Coronary artery (tissue), 2 donors: ENCODE measurements at regions not wholly inside any gene's neighbourhood (a gene's known extent, or its start where the extent isn't known, plus 50 kb on each side); places are given as distances from the start of the nearest gene placed in this dataset.

Experiments
- DNase-seq: peaks from one replicate; pipeline ENCODE4 v3.0.0-alpha.2; 2017; ENCODE audit warnings: low spot score
- H3K27ac ChIP-seq, 2 donors: fragments of 200-600 bp; sonication (generic); one replicate each; pipeline ENCODE4 v1.5.1; 2016 to 2019
- H3K4me3 ChIP-seq: fragments of 200-600 bp; sonication (generic); 2 replicates; pipeline ENCODE4 v1.5.1; 2016; ENCODE audit warnings: mild to moderate bottlenecking, moderate library complexity
- TF ChIP-seq, protein P1 (sequence below): fragments of 200-600 bp; sonication (generic); IDR thresholded peaks from one replicate; pipeline ENCODE4 v1.5.1; 2019; ENCODE audit warnings: antibody characterized with exemption

DNA sequence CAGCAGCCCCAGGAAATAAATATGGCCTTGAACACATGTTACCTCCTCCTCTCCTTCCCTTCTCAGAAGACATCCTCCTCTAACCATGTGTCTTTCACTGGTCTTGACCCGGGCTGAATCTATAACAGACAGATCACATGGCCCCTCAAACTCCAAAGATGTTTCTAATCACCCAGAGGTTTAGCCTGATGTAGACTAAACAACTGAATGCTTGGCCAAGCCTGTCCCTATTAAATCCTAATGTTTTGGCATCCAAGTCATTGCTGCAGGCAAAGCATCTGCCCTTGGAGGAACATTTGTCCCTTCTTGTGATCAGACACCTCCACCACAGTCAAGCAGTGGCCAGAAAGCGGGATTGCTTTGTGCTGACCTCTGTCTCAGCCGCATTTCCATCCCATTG, 65.5 kb downstream of the ANKRD60 start:
- no peak overlapping the region for H3K27ac ChIP-seq
- no peak for DNase-seq
- TF ChIP-seq, protein P1, sequence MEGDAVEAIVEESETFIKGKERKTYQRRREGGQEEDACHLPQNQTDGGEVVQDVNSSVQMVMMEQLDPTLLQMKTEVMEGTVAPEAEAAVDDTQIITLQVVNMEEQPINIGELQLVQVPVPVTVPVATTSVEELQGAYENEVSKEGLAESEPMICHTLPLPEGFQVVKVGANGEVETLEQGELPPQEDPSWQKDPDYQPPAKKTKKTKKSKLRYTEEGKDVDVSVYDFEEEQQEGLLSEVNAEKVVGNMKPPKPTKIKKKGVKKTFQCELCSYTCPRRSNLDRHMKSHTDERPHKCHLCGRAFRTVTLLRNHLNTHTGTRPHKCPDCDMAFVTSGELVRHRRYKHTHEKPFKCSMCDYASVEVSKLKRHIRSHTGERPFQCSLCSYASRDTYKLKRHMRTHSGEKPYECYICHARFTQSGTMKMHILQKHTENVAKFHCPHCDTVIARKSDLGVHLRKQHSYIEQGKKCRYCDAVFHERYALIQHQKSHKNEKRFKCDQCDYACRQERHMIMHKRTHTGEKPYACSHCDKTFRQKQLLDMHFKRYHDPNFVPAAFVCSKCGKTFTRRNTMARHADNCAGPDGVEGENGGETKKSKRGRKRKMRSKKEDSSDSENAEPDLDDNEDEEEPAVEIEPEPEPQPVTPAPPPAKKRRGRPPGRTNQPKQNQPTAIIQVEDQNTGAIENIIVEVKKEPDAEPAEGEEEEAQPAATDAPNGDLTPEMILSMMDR, result no peak
- no peak overlapping the region for H3K4me3 ChIP-seq

DNA sequence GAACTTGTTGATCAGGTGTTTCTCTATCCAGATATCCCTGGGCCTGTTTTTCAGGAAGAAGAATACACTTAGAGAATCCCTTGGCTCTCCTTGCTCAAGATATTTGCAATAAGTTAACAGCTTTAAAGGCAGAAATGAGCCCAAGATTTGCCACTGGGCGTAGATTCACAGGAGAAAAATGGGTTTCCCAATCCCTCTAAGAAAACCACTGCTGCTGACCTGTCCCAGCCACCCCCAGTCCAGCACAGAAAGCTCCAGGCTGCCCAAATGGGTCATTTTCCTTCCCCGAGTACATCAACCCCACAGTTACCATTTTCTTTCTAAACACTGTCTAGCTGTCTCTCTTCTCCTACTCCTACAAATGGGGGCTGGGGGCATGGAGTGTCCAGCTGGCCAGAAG, 67.3 kb downstream of the ANKRD60 start:
- Histone ChIP-seq H3K27ac (peak overlapping the region in 1 of 2 donors; percentile 65), H3K4me3 (no peak overlapping the region)
- TF ChIP-seq, protein P1, result no peak
- DNase-seq, result no peak

DNA sequence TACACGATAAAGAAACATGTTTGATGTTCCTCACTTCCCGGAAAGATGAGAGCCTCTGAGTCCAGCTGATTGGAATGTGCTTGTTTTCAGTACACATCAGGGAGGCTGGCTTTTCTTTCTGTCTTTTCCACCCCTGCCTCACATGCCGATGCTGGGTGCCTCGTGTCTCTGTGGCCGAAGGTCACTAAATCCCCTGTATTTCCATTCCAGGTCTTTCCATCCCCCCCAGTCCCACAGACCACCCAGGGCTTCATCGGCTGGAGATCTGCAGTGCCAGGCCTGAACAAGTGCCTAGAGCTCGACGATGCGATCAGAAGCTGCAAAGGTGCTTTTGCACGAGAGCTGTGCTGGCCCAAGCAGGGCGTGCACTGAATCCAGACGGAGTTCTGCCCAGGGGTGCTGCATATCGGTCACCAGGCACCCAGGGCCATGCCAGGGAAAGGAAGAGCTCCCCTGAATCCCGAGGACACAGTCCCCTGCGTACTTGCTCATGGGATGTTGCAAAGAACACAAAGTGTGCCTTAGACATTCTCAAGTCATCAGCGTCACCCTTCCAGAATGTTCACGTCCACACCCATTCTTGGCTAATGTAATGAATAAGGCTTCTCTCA, 67.9 kb downstream of the ANKRD60 start:
- TF ChIP-seq, protein P1, result no peak
- H3K27ac ChIP-seq, result peak overlapping the region in 1 of 2 donors; percentile 60
- DNase-seq, result no peak
- H3K4me3 ChIP-seq, result no peak overlapping the region

DNA sequence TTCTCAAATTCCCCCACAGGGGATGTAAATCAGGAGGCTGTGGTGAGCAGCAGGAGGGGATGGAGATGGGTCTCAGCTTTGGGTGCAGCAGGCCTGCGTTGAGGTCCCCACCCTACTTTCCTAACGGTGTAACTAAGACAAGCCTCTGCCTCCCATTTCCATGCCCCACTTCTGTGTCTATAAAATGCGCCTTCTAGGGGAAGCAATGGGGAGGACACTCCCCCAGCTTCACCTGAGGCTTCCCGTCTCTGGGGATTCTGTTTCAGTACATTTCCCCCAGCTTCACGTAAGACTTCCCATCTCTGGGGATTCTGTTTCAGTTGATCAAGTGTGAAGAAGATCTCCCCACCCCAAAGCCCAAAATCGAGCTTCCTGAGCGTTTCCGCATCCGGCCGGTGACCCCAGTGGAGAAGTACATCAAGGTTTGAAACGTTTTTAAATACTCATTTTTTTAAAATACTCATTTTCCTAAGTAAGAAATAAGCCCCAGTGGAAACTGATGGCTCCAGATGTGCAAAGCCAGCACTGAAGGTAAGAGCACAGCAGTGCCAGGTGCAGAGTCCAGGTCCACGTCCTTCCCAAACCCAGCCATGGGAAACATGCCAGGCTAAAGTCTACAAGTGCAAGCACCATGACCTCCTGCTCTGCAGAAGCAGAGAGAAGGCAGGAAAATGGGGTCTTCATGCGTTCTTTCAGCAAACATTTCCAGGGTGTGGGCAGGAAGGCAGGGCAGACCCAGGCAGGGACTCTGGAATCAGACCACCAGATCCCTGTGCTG, 73.1 kb downstream of the ANKRD60 start:
- DNase-seq, result no peak

DNA sequence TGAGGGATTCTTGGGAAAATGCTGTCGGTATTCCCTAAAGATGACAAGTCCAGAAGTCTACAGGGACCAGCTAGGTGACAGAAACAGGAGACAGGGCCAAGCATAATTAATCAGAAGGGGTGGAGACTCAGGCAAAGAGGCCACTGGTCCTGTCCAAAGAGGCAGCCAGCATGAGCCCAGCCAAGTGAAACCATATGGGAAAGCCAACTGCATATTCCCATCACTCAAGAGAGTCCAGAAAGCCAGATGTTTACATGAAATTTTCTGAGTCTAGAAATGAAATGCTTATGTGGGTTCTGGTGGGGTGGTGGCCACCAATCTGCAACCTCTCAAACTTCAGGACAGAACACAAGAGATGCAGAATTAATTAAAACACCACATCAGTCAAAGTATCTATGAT, 74.3 kb downstream of the ANKRD60 start:
- TF ChIP-seq, protein P1, result no peak
- no peak overlapping the region for H3K4me3 ChIP-seq
- H3K27ac ChIP-seq, result no peak overlapping the region
- no peak for DNase-seq

More for the DNA sequence above, 73.1 kb downstream of the ANKRD60 start:
- TF ChIP-seq, protein P1, result no peak
- Histone ChIP-seq H3K27ac (no peak overlapping the region), H3K4me3 (no peak overlapping the region)

DNA sequence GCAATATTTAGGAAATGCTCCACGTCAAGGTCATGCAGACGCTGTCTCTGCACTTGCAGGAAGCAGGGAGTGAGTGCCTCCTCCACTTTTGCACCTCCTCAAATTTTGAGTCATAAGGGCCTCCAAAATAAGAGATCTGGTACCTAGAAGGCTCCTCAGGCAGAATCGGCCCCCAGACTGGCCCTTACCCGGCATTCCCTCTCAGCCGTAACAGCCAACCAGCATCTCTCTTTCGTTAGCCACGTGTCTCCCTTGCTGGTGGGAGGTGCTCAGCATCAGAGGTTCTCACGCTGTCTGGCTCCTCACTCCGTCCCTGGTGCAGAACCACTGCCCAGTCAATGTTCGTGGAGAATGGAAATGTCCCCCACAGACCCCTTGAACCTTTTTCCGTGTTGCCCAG, 75.3 kb downstream of the ANKRD60 start:
- TF ChIP-seq, protein P1, result no peak
- no peak for DNase-seq
- H3K4me3 ChIP-seq, result no peak overlapping the region
- no peak overlapping the region for H3K27ac ChIP-seq

DNA sequence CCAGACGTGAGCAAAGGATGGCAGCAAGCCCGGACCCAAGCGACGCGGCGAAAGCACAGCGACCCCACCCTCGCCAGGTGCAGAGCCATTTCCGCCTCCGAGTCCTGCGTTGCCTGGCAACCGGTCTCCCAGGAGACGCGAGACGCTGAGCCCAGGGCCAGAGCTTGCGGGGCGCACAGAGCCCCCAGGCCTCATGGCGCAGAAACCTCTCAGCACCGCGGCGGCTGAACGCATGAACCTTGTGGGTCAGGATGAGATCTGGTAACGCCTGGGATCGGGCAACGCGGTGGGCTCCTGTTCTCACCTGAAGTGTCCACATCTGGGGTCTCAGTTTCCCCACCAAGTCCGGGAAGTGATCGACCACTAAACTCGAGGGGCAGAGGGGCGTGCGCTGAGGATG, 77.7 kb downstream of the ANKRD60 start:
- H3K4me3 ChIP-seq, result no peak overlapping the region
- DNase-seq, result no peak

More for the DNA sequence above, 77.7 kb downstream of the ANKRD60 start:
- no peak overlapping the region for H3K27ac ChIP-seq
- TF ChIP-seq, protein P1, result no peak
